H9 (cell line): ENCODE measurements at regions not wholly inside any gene's neighbourhood (a gene's known extent, or its start where the extent isn't known, plus 50 kb on each side); places are given as distances from the start of the nearest gene placed in this dataset.

ENCODE experiments used
- DNase-seq: peaks from one replicate; pipeline ENCODE4 v3.0.0-alpha.2; 2017
- H2AFZ ChIP-seq: one replicate; pipeline ENCODE4 v1.6.1; 2013; ENCODE audit warnings: mild to moderate bottlenecking, low read length, control low read depth, moderate library complexity
- H2AK5ac ChIP-seq: 2 replicates; pipeline ENCODE4 v1.6.1; 2013; ENCODE audit warnings: low read length, control low read depth, mixed read lengths; ENCODE audit not compliant: insufficient read length
- H2BK120ac ChIP-seq: one replicate; pipeline ENCODE4 v1.6.1; 2013; ENCODE audit warnings: low read depth, mild to moderate bottlenecking, low read length, control low read depth, inconsistent platforms; ENCODE audit not compliant: poor library complexity, severe bottlenecking
- H2BK12ac ChIP-seq: 2 replicates; pipeline ENCODE4 v1.6.1; 2013; ENCODE audit warnings: low read length, control low read depth, mixed read lengths, low read depth; ENCODE audit not compliant: insufficient read length
- H2BK15ac ChIP-seq: 2 replicates; pipeline ENCODE4 v1.6.1; 2013; ENCODE audit warnings: low read depth, low read length, control low read depth
- H2BK20ac ChIP-seq: one replicate; pipeline ENCODE4 v1.6.1; 2013; ENCODE audit warnings: low read depth, mild to moderate bottlenecking, low read length, control low read depth, inconsistent platforms; ENCODE audit not compliant: poor library complexity, severe bottlenecking
- H2BK5ac ChIP-seq: 2 replicates; pipeline ENCODE4 v1.6.1; 2013; ENCODE audit warnings: low read length, control low read depth, mixed read lengths; ENCODE audit not compliant: insufficient read length
- H3K14ac ChIP-seq: 2 replicates; pipeline ENCODE4 v1.6.1; 2013; ENCODE audit warnings: low read length, control low read depth; ENCODE audit not compliant: insufficient read depth
- H3K18ac ChIP-seq: 2 replicates; pipeline ENCODE4 v1.6.1; 2013; ENCODE audit warnings: low read depth, mild to moderate bottlenecking, mixed read lengths, low read length, control low read depth; ENCODE audit not compliant: insufficient read length
- H3K23ac ChIP-seq: 2 replicates; pipeline ENCODE4 v1.6.1; 2013; ENCODE audit warnings: low read length, control low read depth, mixed read lengths, low read depth; ENCODE audit not compliant: insufficient read length
- H3K23me2 ChIP-seq: 2 replicates; pipeline ENCODE4 v1.6.1; 2013; ENCODE audit warnings: low read depth, mild to moderate bottlenecking, mixed read lengths, low read length, control low read depth; ENCODE audit not compliant: insufficient read length, poor library complexity, severe bottlenecking
- H3K27ac ChIP-seq: 2 replicates; pipeline ENCODE4 v1.5.1; 2013; ENCODE audit warnings: low read length, control low read depth, mixed read lengths, low read depth; ENCODE audit not compliant: insufficient read length
- H3K27me3 ChIP-seq: 2 replicates; pipeline ENCODE4 v1.6.1; 2013; ENCODE audit warnings: low read length, control low read depth, inconsistent platforms; ENCODE audit not compliant: insufficient read depth
- H3K4ac ChIP-seq: 2 replicates; pipeline ENCODE4 v1.6.1; 2013; ENCODE audit warnings: low read depth, mild to moderate bottlenecking, control low read depth, inconsistent platforms, low read length, moderate library complexity
- H3K4me1 ChIP-seq: 2 replicates; pipeline ENCODE4 v1.6.1; 2013; ENCODE audit warnings: low read length, control low read depth, inconsistent platforms; ENCODE audit not compliant: insufficient read depth
- H3K4me2 ChIP-seq: 2 replicates; pipeline ENCODE4 v1.6.1; 2013; ENCODE audit warnings: low read length, control low read depth, mixed read lengths; ENCODE audit not compliant: insufficient read length, insufficient read depth
- H3K56ac ChIP-seq: 2 replicates; pipeline ENCODE4 v1.6.1; 2013; ENCODE audit warnings: low read depth, mild to moderate bottlenecking, mixed read lengths, low read length, control low read depth; ENCODE audit not compliant: insufficient read length
- H3K79me1 ChIP-seq: 2 replicates; pipeline ENCODE4 v1.6.1; 2013; ENCODE audit warnings: low read depth, mild to moderate bottlenecking, moderate library complexity, low read length, control low read depth, inconsistent platforms; ENCODE audit not compliant: insufficient read depth, poor library complexity, severe bottlenecking
- H3K79me2 ChIP-seq: 2 replicates; pipeline ENCODE4 v1.6.1; 2013; ENCODE audit warnings: low read length, control low read depth, inconsistent platforms; ENCODE audit not compliant: insufficient read depth
- H3K9ac ChIP-seq: 2 replicates; pipeline ENCODE4 v1.6.1; 2013; ENCODE audit warnings: low read length, control low read depth, mixed read lengths; ENCODE audit not compliant: insufficient read length; ENCODE audit errors: extremely low read depth
- H3K9me3 ChIP-seq: one replicate; pipeline ENCODE4 v1.6.1; 2013; ENCODE audit warnings: low read depth, low read length, inconsistent platforms; ENCODE audit not compliant: control insufficient read depth
- H3T11ph ChIP-seq: one replicate; pipeline ENCODE4 v1.6.1; 2013; ENCODE audit warnings: mild to moderate bottlenecking, low read length, control low read depth, inconsistent platforms
- H4K20me1 ChIP-seq: one replicate; pipeline ENCODE4 v1.6.1; 2013; ENCODE audit not compliant: control insufficient read depth, insufficient read length, insufficient read depth
- H4K5ac ChIP-seq: 2 replicates; pipeline ENCODE4 v1.6.1; 2013; ENCODE audit warnings: low read depth, mild to moderate bottlenecking, mixed read lengths, low read length, control low read depth; ENCODE audit not compliant: insufficient read length
- H4K8ac ChIP-seq: replicated peaks from 2 replicates; pipeline ENCODE4 v1.6.1; 2013; ENCODE audit warnings: low read length, control low read depth, mixed read lengths, low read depth; ENCODE audit not compliant: insufficient read length
- H4K91ac ChIP-seq: 2 replicates; pipeline ENCODE4 v1.6.1; 2013; ENCODE audit warnings: low read depth, mild to moderate bottlenecking, moderate library complexity, mixed read lengths, low read length, control low read depth; ENCODE audit not compliant: insufficient read length
- H3K27ac Mint-ChIP-seq, 3 experiments: 2 replicates in 2 of 3; 3 replicates in 1 of 3; pipeline ENCODE4 v1.8.0; 2020 to 2021; ENCODE audit warnings: mixed read lengths in 3 of 3, mild to moderate bottlenecking in 1 of 3, moderate library complexity in 1 of 3
- H3K27me3 Mint-ChIP-seq: 2 replicates; pipeline ENCODE4 v1.8.0; 2021; ENCODE audit warnings: low read depth, mild to moderate bottlenecking, moderate library complexity, mixed read lengths
- H3K36me3 Mint-ChIP-seq, 3 experiments: 2 replicates in 2 of 3; 3 replicates in 1 of 3; pipeline ENCODE4 v1.8.0; 2020 to 2021; ENCODE audit warnings: low read depth in 3 of 3, mixed read lengths in 3 of 3; ENCODE audit not compliant: insufficient read depth in 1 of 3
- H3K4me1 Mint-ChIP-seq, 2 experiments: 2 replicates each; pipeline ENCODE4 v1.8.0; 2020; ENCODE audit warnings: mixed read lengths in 2 of 2
- H3K4me3 Mint-ChIP-seq, 2 experiments: 2 replicates in 1 of 2; 3 replicates in 1 of 2; pipeline ENCODE4 v1.8.0; 2020 to 2021; ENCODE audit warnings: mild to moderate bottlenecking in 2 of 2, mixed read lengths in 2 of 2, moderate library complexity in 1 of 2
- H3K9me3 Mint-ChIP-seq, 2 experiments: 2 replicates in 1 of 2; 3 replicates in 1 of 2; pipeline ENCODE4 v1.8.0; 2020; ENCODE audit warnings: mild to moderate bottlenecking in 2 of 2, mixed read lengths in 2 of 2, moderate library complexity in 1 of 2
- CTCF ChIP-seq: fragments of 200-600 bp; sonication (generic); conservative IDR thresholded peaks from 3 replicates; pipeline ENCODE4 v1.8.0; 2021; ENCODE audit warnings: antibody characterized with exemption, mild to moderate bottlenecking
- WGBS: extraction: QIAGEN DNeasy Blood & Tissue Kit; methylation state at CpG from one replicate; pipeline ENCODE4 v1.1.7; 2013; ENCODE audit warnings: missing lambda C conversion rate, low lambda C conversion rate, mixed read lengths; ENCODE audit not compliant: insufficient read length; ENCODE audit errors: extremely low coverage; 5-methylcytosine and 5-hydroxymethylcytosine counted together

- Histone ChIP-seq H3K9me3 (no peaks in the 10 kb centered on the region), H2BK5ac (no peak overlapping the region), H4K8ac (no peak overlapping the region), H3K56ac (no peak overlapping the region), H3K27ac (no peak overlapping the region), H3K4ac (no peak overlapping the region), H3T11ph (no peak overlapping the region), H4K20me1 (no peaks in the 10 kb centered on the region), H3K9ac (no peak overlapping the region), H2BK15ac (no peak overlapping the region), H2AK5ac (no peak overlapping the region), H2BK120ac (no peak overlapping the region), H3K4me2 (no peak overlapping the region), H3K79me2 (no peaks in the 10 kb centered on the region), H2BK20ac (no peak overlapping the region), H3K27me3 (no peaks in the 10 kb centered on the region), H3K14ac (no peak overlapping the region), H3K4me1 (no peaks in the 10 kb centered on the region), H3K23ac (no peak overlapping the region), H2AFZ (no peak overlapping the region), H3K18ac (no peak overlapping the region), H4K5ac (no peak overlapping the region), H4K91ac (no peak overlapping the region), H2BK12ac (no peak overlapping the region), H3K79me1 (no peaks in the 10 kb centered on the region), H3K23me2 (no peaks in the 10 kb centered on the region)
- H3K27ac Mint-ChIP-seq: no peak overlapping the region
- no peaks in the 10 kb centered on the region for H3K27me3 Mint-ChIP-seq
- TF ChIP-seq CTCF: no peak
- H3K36me3 Mint-ChIP-seq: no peaks in the 10 kb centered on the region
- DNase-seq: no peak
- no CpG with 5 or more reads among the region's 4 CpGs for WGBS
- no peaks in the 10 kb centered on the region for H3K9me3 Mint-ChIP-seq
- H3K4me1 Mint-ChIP-seq: peaks cover 3 to 4% of the 10 kb centered on the region in 2 experiments; a peak in 2 of 4 replicates
- no peak overlapping the region for H3K4me3 Mint-ChIP-seq
Observed at GRCh38 chr18:2139691-2140090, 431.6 kb downstream of the METTL4 start.
